ENCODE measurements at regions not wholly inside any gene's neighbourhood (a gene's known extent, or its start where the extent isn't known, plus 50 kb on each side); places are given as distances from the start of the nearest gene placed in this dataset.

DNA sequence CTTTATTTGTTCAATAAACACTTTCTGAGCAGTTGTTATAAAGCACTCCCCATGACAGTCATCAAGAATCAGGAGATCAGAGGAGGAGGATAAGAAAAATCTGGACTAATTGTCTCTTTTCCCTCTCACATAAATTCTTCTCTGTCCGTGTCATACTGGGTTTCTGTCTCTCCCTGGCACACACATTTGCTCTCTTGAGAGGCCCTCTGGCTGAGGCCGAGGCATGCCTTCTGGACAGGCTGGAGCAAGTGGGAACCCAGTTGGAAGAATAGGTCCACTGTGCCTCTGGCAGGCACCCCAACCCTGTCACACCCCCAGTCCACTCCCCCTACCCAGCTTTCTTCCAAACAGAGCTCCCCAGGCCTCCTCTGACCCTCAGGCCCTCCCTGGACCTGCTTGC, 315.8 kb downstream of the UACA start (continued):
- TF ChIP-seq, protein P1, sequence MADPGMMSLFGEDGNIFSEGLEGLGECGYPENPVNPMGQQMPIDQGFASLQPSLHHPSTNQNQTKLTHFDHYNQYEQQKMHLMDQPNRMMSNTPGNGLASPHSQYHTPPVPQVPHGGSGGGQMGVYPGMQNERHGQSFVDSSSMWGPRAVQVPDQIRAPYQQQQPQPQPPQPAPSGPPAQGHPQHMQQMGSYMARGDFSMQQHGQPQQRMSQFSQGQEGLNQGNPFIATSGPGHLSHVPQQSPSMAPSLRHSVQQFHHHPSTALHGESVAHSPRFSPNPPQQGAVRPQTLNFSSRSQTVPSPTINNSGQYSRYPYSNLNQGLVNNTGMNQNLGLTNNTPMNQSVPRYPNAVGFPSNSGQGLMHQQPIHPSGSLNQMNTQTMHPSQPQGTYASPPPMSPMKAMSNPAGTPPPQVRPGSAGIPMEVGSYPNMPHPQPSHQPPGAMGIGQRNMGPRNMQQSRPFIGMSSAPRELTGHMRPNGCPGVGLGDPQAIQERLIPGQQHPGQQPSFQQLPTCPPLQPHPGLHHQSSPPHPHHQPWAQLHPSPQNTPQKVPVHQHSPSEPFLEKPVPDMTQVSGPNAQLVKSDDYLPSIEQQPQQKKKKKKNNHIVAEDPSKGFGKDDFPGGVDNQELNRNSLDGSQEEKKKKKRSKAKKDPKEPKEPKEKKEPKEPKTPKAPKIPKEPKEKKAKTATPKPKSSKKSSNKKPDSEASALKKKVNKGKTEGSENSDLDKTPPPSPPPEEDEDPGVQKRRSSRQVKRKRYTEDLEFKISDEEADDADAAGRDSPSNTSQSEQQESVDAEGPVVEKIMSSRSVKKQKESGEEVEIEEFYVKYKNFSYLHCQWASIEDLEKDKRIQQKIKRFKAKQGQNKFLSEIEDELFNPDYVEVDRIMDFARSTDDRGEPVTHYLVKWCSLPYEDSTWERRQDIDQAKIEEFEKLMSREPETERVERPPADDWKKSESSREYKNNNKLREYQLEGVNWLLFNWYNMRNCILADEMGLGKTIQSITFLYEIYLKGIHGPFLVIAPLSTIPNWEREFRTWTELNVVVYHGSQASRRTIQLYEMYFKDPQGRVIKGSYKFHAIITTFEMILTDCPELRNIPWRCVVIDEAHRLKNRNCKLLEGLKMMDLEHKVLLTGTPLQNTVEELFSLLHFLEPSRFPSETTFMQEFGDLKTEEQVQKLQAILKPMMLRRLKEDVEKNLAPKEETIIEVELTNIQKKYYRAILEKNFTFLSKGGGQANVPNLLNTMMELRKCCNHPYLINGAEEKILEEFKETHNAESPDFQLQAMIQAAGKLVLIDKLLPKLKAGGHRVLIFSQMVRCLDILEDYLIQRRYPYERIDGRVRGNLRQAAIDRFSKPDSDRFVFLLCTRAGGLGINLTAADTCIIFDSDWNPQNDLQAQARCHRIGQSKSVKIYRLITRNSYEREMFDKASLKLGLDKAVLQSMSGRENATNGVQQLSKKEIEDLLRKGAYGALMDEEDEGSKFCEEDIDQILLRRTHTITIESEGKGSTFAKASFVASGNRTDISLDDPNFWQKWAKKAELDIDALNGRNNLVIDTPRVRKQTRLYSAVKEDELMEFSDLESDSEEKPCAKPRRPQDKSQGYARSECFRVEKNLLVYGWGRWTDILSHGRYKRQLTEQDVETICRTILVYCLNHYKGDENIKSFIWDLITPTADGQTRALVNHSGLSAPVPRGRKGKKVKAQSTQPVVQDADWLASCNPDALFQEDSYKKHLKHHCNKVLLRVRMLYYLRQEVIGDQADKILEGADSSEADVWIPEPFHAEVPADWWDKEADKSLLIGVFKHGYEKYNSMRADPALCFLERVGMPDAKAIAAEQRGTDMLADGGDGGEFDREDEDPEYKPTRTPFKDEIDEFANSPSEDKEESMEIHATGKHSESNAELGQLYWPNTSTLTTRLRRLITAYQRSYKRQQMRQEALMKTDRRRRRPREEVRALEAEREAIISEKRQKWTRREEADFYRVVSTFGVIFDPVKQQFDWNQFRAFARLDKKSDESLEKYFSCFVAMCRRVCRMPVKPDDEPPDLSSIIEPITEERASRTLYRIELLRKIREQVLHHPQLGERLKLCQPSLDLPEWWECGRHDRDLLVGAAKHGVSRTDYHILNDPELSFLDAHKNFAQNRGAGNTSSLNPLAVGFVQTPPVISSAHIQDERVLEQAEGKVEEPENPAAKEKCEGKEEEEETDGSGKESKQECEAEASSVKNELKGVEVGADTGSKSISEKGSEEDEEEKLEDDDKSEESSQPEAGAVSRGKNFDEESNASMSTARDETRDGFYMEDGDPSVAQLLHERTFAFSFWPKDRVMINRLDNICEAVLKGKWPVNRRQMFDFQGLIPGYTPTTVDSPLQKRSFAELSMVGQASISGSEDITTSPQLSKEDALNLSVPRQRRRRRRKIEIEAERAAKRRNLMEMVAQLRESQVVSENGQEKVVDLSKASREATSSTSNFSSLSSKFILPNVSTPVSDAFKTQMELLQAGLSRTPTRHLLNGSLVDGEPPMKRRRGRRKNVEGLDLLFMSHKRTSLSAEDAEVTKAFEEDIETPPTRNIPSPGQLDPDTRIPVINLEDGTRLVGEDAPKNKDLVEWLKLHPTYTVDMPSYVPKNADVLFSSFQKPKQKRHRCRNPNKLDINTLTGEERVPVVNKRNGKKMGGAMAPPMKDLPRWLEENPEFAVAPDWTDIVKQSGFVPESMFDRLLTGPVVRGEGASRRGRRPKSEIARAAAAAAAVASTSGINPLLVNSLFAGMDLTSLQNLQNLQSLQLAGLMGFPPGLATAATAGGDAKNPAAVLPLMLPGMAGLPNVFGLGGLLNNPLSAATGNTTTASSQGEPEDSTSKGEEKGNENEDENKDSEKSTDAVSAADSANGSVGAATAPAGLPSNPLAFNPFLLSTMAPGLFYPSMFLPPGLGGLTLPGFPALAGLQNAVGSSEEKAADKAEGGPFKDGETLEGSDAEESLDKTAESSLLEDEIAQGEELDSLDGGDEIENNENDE (IDR thresholded peaks at IDR 0.05; ENCODE audit: insufficient replicate concordance, low read length), result no peak
- TF ChIP-seq GTF2F1 (IDR thresholded peaks at IDR 0.05; ENCODE audit: borderline replicate concordance, low read depth, low read length) (no peak), JUN (IDR thresholded peaks at IDR 0.05; ENCODE audit: low read depth, low read length) (no peak), TAF7 (optimal IDR thresholded peaks at IDR 0.05; ENCODE audit: borderline replicate concordance, low read depth, low read length) (no peak), TBP (IDR thresholded peaks at IDR 0.05; ENCODE audit: low read depth, low read length) (no peak), RAD21 (IDR thresholded peaks at IDR 0.05 in 1 of 2, conservative IDR thresholded peaks at IDR 0.05 in 1 of 2; ENCODE audit: low read depth in 2 of 2, low read length in 2 of 2) (no peak), CHD1 (IDR thresholded peaks at IDR 0.05; ENCODE audit: low read depth, low read length) (no peak), POU5F1 (IDR thresholded peaks at IDR 0.05; ENCODE audit: low read depth, low read length) (no peak), TAF1 (IDR thresholded peaks at IDR 0.05; ENCODE audit: low read depth, low read length) (no peak), CHD2 (IDR thresholded peaks at IDR 0.05; ENCODE audit: low read length) (no peak), NANOG (IDR thresholded peaks at IDR 0.05; ENCODE audit: insufficient read depth, low read depth, low read length, poor library complexity, severe bottlenecking) (no peak), FOSL1 (IDR thresholded peaks at IDR 0.05; ENCODE audit: insufficient read depth, low read depth, low read length) (no peak), RXRA (IDR thresholded peaks at IDR 0.05; ENCODE audit: insufficient read depth, low read depth, low read length) (no peak)

All from H1 (cell line).